ENCODE measurements at regions not wholly inside any gene's neighbourhood (a gene's known extent, or its start where the extent isn't known, plus 50 kb on each side); places are given as distances from the start of the nearest gene placed in this dataset.

GRCh38 chr22:48250286-48250895 is 1487.9 kb downstream of the TBC1D22A start:
- H3K4me3 ChIP-seq (ENCODE audit: low read depth, low read length) = no peak overlapping the region
- peaks cover 11% of the 10 kb centered on the region for H3K4me1 ChIP-seq (ENCODE audit: control insufficient read depth, insufficient read depth, low read length)
- ChIA-PET CTCF (no interaction called here), POLR2A (no interaction called here)
- H3K27ac ChIP-seq (ENCODE audit: extremely low read depth, low read depth, low read length) = no peak overlapping the region
- TF ChIP-seq, protein P1, sequence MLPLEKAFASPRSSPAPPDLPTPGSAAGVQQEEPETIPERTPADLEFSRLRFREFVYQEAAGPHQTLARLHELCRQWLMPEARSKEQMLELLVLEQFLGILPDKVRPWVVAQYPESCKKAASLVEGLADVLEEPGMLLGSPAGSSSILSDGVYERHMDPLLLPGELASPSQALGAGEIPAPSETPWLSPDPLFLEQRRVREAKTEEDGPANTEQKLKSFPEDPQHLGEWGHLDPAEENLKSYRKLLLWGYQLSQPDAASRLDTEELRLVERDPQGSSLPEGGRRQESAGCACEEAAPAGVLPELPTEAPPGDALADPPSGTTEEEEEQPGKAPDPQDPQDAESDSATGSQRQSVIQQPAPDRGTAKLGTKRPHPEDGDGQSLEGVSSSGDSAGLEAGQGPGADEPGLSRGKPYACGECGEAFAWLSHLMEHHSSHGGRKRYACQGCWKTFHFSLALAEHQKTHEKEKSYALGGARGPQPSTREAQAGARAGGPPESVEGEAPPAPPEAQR (tag by site-specific recombination; IDR thresholded peaks at IDR 0.05) = no peak
- TF ChIP-seq PRDM1 (tag by site-specific recombination; IDR thresholded peaks at IDR 0.05) = no peak
- TF ChIP-seq HIC1 (tag by site-specific recombination; IDR thresholded peaks at IDR 0.05) = no peak
- no peaks in the 10 kb centered on the region for H3K36me3 ChIP-seq (ENCODE audit: control insufficient read depth in 2 of 2, insufficient read depth in 1 of 2, low read length in 2 of 2)
- H3K9me3 ChIP-seq (ENCODE audit: control insufficient read depth, insufficient read depth, low read depth, low read length) = no peaks in the 10 kb centered on the region

- POLR2A ChIA-PET = no interaction called here
- Histone ChIP-seq H3K27ac (ENCODE audit: extremely low read depth, low read depth, low read length) (no peak overlapping the region), H3K4me1 (ENCODE audit: control insufficient read depth, insufficient read depth, low read length) (peaks cover 5% of the 10 kb centered on the region), H3K4me3 (ENCODE audit: low read depth, low read length) (no peak overlapping the region), H3K9me3 (ENCODE audit: control insufficient read depth, insufficient read depth, low read depth, low read length) (no peaks in the 10 kb centered on the region), H3K36me3 (ENCODE audit: control insufficient read depth in 2 of 2, insufficient read depth in 1 of 2, low read length in 2 of 2) (no peaks in the 10 kb centered on the region)
- TF ChIP-seq ZFP37 (tag by site-specific recombination; IDR thresholded peaks at IDR 0.05) (no peak), SALL2 (tag by site-specific recombination; IDR thresholded peaks at IDR 0.05; ENCODE audit: borderline replicate concordance) (no peak), ZNF146 (tag by site-specific recombination; IDR thresholded peaks at IDR 0.05) (no peak), ZNF214 (tag by site-specific recombination; IDR thresholded peaks at IDR 0.05; ENCODE audit: borderline replicate concordance) (no peak), ZNF19 (tag by site-specific recombination; IDR thresholded peaks at IDR 0.05; ENCODE audit: low read depth) (no peak), ZNF2 (tag by site-specific recombination; IDR thresholded peaks at IDR 0.05) (no peak), ZNF266 (tag by site-specific recombination; IDR thresholded peaks at IDR 0.05; ENCODE audit: low read depth) (no peak), ZNF707 (tag by site-specific recombination; IDR thresholded peaks at IDR 0.05) (no peak), ZNF571 (tag by site-specific recombination; IDR thresholded peaks at IDR 0.05) (no peak), HIC1 (tag by site-specific recombination; IDR thresholded peaks at IDR 0.05) (no peak), ZNF354C (tag by site-specific recombination; IDR thresholded peaks at IDR 0.05; ENCODE audit: borderline replicate concordance, low read depth) (no peak)
- CTCF ChIA-PET = no interaction called here
Measured at GRCh38 chr22:48249713-48250268, 1487.3 kb downstream of the TBC1D22A start.

GRCh38 chr22:48248901-48249455 is 1486.5 kb downstream of the TBC1D22A start:
- TF ChIP-seq ZNF548 (tag by site-specific recombination; IDR thresholded peaks at IDR 0.05) (no peak), EGR2 (tag by site-specific recombination; IDR thresholded peaks at IDR 0.05; ENCODE audit: low read depth) (0 out of 2 replicates have a peak, but pooled peaks have one; percentile 39)
- Histone ChIP-seq H3K27ac (ENCODE audit: extremely low read depth, low read depth, low read length) (no peak overlapping the region), H3K4me1 (ENCODE audit: control insufficient read depth, insufficient read depth, low read length) (peaks cover 1% of the 10 kb centered on the region), H3K4me3 (ENCODE audit: low read depth, low read length) (no peak overlapping the region), H3K9me3 (ENCODE audit: control insufficient read depth, insufficient read depth, low read depth, low read length) (no peaks in the 10 kb centered on the region), H3K36me3 (ENCODE audit: control insufficient read depth in 2 of 2, insufficient read depth in 1 of 2, low read length in 2 of 2) (no peaks in the 10 kb centered on the region)
- CTCF ChIA-PET = no interaction called here
- POLR2A ChIA-PET = no interaction called here
